ENCODE measurements at regions not wholly inside any gene's neighbourhood (a gene's known extent, or its start where the extent isn't known, plus 50 kb on each side); places are given as distances from the start of the nearest gene placed in this dataset.
"Not testable (repeated sequence)": the region's sequence is repeated elsewhere in the genome, so short reads cannot be mapped to it uniquely, and the experiment has no call there.

- not testable (repeated sequence) for DNase-seq (ENCODE audit: low read depth in 2 of 2, low spot score in 1 of 2)
Observed at GRCh38 chr15:22134941-22135566, 54.7 kb downstream of the OR4M2 start.

DNA sequence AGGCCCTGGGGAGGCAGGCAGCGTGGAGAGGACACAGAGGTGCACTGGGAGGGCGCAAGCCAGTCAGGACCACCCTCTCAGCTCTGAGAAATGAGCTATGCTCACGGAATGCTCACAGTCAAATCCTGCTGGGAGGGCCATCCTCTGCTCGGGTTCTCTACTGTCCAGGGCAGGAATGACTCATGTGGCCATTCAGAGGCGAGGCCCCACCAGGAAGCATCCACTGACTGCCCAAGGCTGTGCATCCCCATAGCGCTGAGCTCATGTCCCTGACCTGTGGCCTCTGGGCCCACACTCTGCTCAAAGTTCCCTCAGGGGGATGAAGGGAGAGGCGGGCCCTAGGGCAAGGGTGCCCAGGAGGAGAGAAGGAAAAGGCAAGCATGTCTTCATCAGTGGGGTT lies 57.2 kb downstream of the OR4M2 start:
- DNase-seq (ENCODE audit: low read depth in 2 of 2, low spot score in 1 of 2): not testable (repeated sequence)

- not testable (repeated sequence) for DNase-seq (ENCODE audit: low read depth in 2 of 2, low spot score in 1 of 2)
Observed at GRCh38 chr15:22141106-22141505, 60.8 kb downstream of the OR4M2 start.

DNA sequence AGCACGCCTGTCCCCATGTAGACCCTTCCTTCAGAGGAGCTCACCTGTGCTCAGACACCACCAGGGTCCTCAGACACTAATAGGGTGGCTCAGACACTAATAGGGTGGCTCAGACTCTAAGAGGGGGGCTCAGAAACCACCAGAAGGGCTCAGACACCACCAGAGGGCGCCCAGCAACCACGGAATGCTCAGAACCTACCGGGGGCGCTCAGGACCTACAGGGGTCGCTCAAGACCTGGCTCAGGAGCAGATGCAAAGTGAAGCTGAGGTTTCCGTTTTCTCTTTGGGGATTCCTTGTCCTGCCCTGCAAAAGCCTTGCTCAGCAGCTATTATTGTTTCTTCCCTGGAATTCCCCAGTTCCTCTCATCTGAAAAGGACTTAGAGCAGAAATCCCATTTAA lies 67.8 kb downstream of the OR4M2 start:
- DNase-seq (ENCODE audit: low read depth in 2 of 2, low spot score in 1 of 2): not testable (repeated sequence)

DNA sequence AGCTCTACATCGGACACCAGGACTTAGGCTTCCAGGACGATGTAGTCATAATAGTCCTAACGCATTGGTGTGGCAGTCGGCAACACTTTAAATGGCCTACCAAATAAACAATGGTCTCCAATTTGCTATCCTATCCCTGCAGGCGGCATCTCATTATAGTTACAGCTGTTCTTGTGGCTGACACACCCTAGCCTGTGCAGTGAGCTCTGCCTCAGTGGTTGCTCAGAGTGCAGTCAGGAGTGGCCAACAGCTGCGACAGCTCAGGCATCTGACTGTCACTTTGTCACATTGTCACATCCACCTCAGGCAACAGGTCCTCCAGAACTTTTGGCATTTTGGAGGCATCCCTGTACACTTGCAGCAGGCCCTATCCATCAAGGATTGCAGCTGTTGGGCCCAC lies 77.9 kb downstream of the OR4M2 start:
- DNase-seq (ENCODE audit: low read depth in 2 of 2, low spot score in 1 of 2): not testable (repeated sequence)

DNA sequence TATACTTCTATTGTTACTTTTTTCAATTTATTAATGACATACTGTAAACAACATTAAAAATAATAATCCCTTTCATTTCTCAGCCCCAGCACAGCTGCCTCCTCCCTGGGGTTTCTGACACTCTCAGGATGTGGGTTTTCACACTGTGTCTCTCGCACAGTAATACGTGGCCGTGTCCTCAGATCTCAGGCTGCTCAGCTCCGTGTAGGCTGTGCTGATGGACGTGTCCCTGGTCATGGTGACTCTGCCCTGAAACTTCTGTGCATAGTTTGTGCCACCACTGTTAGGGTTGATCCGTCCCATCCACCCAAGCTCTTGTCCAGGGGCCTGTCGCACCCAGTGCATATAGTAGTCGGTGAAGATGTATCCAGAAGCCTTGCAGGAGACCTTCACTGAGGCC lies 80.0 kb downstream of the OR4M2 start:
- not testable (repeated sequence) for DNase-seq (ENCODE audit: low read depth in 2 of 2, low spot score in 1 of 2)

GRCh38 chr15:22160741-22161140 lies 80.4 kb downstream of the OR4M2 start:
- DNase-seq (ENCODE audit: low read depth in 2 of 2, low spot score in 1 of 2): not testable (repeated sequence)

- not testable (repeated sequence) for DNase-seq (ENCODE audit: low read depth in 2 of 2, low spot score in 1 of 2)
Observed at GRCh38 chr15:22161398-22161797, 81.1 kb downstream of the OR4M2 start.

- not testable (repeated sequence) for DNase-seq (ENCODE audit: low read depth in 2 of 2, low spot score in 1 of 2)
Observed at GRCh38 chr15:22163715-22164114, 83.4 kb downstream of the OR4M2 start.

DNA sequence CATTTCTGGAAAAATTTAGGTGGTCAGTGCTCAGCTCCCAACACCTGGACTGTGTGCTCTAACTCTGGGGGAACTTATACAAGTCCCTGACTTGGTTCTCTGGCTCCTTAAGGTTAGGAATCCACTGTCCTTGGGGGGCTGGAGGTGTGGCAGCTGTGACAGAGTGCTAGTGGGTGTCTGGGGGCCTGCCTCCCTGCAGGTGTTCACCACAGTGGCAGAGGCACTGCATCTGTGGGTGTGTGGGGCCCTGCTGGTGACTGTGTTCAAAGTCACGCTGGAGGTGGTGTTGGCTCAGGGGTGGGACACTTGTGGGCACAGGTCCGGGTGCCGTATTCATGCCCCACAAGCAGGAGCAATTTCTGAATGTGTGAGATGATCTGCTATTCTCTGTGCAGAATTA lies 87.2 kb downstream of the OR4M2 start:
- DNase-seq (ENCODE audit: low read depth in 2 of 2, low spot score in 1 of 2): not testable (repeated sequence)

DNA sequence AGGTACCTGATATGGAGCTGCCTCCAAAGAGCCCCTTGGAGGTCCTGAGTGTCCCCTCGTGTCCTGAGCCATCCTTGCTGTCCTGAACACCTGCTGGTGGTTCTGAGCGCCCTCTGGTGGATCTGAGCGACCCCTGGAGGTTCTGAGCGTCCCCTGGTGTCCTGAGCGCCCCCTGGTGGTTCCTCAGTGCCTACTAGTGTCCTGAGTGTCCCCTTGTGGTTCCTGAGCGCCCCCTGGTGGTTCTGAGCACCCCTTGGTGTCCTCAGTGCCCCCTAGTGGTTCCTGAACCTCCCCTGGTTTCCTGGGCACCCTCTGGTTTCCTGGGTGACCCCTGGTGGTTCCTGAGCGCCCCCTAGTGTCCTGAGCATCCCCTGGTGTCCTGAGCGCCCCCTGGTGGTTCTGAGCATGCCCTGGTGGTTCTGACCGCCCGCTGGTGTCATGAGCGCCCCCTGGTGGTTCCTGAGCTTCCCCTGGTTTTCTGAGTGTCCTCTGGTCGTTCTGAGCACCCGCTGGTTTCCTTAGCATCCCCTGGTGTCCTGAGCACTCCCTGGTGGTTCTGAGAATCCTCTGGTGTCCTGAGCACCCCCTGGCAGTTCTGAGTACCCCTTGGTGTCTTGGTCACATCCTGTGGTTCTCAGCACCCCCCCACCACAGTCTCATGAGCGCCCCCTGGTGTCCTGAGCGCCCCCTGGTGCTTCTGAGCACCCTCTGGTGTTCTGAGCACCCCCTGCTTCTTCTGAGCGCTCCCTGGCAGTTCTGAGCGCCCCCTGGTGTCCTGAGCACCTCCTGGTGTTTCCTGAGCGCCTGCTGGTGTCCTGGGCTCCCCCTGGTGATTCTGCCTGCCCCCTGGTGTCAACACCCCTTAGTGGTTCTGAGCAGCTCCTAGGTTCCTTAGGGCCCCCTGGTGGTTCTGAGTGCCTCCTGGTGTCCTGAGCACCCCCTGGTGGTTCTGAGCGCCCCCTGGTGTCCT lies 93.0 kb downstream of the OR4M2 start:
- not testable (repeated sequence) for DNase-seq (ENCODE audit: low read depth in 2 of 2, low spot score in 1 of 2)

DNA sequence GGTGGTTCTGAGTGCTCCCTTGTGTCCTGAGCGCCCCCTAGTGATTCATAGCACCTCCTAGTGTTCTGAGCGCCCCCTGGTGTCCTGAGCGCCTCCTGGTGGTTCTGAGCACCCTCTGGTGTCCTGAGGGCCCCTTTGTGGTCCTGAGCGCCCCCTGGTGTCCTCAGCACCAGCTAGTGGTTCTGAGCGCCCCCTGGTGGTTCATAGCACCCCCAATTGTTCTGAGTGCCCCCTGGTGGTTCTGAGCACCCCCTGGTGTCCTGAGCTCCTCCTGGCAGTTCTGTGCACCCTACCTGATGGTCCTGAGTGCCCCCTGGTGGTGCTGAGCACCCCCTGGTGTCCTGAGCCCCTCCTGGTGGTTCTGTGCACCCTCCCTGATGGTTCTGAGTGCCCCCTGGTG lies 93.8 kb downstream of the OR4M2 start:
- not testable (repeated sequence) for DNase-seq (ENCODE audit: low read depth in 2 of 2, low spot score in 1 of 2)

DNA sequence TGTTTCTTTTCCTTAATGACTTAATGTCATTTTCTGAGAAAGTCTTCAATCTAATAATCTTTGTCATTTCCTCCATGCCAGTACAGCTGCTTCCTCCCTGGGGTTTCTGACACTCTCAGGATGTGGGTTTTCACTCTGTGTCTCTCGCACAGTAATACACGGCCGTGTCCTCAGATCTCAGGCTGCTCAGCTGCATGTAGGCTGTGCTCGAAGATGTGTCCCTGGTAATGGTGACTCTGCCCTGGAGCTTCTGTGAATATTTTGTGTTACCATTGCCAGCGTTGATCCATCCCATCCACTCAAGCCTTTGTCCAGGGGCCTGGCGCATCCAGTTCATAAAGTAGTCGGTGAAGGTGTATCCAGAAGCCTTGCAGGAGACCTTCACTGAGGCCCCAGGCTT lies 97.6 kb downstream of the OR4M2 start:
- not testable (repeated sequence) for DNase-seq (ENCODE audit: low read depth in 2 of 2, low spot score in 1 of 2)

GRCh38 chr15:22178438-22178837 lies 98.1 kb downstream of the OR4M2 start:
- not testable (repeated sequence) for DNase-seq (ENCODE audit: low read depth in 2 of 2, low spot score in 1 of 2)

GRCh38 chr15:22179043-22179442 lies 98.7 kb downstream of the OR4M2 start:
- not testable (repeated sequence) for DNase-seq (ENCODE audit: low read depth in 2 of 2, low spot score in 1 of 2)

DNA sequence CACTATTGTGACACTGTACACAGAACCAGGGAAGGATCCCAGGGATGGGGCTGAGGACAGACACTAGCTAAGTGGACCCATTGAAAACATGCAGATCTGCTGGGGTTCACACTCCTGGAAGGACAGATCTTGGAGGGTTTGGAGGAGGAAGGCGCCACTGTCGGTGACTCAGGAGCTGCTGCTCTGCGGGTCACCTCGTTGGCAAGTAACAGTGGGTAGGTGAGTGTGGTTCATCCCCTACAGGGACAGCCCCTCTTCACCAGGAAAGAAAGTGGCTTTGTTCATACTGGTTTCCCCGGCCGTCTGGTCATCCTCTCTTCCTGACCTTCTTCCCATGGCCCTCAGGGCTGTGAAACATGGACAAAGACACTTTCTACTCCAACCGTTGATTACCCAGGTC lies 100.3 kb downstream of the OR4M2 start:
- DNase-seq (ENCODE audit: low read depth in 2 of 2, low spot score in 1 of 2): not testable (repeated sequence)

DNA sequence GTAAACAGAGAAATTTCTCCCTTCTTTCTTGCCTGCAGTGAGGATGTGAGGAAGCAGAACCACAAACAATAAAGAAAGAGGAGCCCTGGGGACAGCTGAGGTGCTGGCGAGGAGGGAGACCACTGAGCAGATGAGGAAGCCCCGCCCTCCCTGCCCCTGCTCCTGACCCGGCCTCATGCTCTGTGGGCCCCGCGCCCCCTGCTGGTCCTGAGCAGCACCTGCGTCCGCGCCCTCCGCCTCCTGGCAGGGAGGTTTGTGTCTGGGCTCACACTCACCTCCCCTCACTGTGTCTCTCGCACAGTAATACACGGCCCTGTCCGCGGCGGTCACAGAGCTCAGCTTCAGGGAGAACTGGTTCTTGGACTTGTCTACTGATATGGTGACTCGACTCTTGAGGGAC lies 104.4 kb downstream of the OR4M2 start:
- DNase-seq (ENCODE audit: low read depth in 2 of 2, low spot score in 1 of 2): not testable (repeated sequence)

- not testable (repeated sequence) for DNase-seq (ENCODE audit: low read depth in 2 of 2, low spot score in 1 of 2)
Observed at GRCh38 chr15:22186846-22187532, 106.7 kb downstream of the OR4M2 start.

DNA sequence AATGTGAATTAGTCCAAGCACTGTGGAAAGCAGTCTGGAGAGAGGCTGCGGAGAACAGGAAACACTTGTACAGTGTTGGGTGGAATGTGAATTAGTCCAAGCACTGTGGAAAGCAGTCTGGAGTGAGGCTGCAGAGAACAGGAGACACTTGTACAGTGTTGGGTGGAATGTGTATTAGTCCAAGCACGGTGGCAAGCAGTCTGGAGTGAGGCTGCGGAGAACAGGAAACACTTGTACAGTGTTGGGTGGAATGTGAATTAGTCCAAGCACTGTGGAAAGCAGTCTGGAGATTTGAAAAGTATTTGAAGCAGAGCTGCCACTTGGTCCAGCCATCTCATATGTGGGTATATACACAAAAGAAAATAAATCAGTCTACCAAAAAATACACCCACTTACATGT lies 111.5 kb downstream of the OR4M2 start:
- DNase-seq (ENCODE audit: low read depth in 2 of 2, low spot score in 1 of 2): not testable (repeated sequence)

DNA sequence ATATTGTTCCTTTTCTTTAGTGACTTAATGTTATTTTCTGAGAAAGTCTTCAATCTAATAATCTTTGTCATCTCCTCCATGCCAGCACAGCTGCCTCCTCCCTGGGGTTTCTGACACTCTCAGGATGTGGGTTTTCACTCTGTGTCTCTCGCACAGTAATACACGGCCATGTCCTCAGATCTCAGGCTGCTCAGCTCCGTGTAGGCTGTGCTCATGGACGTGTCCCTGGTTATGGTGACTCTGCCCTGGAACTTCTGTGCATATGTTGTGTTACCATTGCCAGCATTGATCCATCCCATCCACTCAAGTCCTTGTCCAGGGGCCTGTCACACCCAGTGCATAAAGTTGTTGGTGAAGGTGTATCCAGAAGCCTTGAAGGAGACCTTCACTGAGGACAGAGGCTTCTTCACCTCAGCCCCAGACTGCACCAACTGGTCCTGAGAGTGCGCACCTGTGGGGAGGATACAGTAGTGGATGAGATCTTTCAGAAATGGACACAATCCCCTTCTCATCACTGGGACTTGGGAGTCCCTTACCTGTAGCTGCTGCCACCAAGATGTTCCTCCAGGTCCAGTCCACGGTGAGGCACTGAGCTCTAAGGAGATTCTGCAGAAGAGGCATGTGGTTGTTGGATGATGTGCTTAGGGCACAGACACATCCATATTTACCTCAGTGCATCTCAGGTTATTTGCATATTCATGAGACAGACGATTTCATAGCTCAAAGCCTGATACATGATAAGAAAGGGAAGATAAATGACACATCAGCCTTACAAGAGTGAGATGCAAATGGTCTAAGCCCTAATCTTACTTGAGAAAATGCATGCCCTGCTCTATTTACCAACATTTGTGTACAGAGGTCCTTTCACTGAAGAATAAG lies 114.7 kb downstream of the OR4M2 start:
- DNase-seq (ENCODE audit: low read depth in 2 of 2, low spot score in 1 of 2): not testable (repeated sequence)

DNA sequence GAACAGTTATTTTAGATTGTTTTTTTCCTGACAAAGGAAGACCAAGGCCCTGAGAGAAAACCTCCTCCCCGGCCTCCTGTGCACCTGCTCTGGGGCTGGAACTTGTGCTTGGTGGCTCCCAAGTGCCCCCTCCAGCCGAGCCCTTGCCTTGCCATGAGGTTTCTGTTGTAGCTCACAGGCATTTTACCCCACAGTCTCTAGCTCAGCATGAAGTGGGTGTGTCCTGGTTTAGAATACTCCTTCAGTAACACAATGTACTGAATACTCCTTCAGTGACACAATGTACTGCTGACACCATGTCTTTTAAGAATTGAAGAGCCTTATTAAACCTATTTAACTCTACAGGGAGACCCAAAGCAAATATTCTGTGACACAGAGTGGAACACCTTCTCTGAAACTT lies 116.1 kb downstream of the OR4M2 start:
- DNase-seq (ENCODE audit: low read depth in 2 of 2, low spot score in 1 of 2): not testable (repeated sequence)

Measured in stimulated activated CD8-positive, alpha-beta memory T cell treated with anti-CD3 and anti-CD28 coated beads, Interleukin-4, amount 100 ng/mL, for 4 hours (primary cell).